Lower leg skin (tissue), 4 donors: ENCODE measurements at regions not wholly inside any gene's neighbourhood (a gene's known extent, or its start where the extent isn't known, plus 50 kb on each side); places are given as distances from the start of the nearest gene placed in this dataset.

ENCODE experiments used
- DNase-seq, 2 donors: peaks; one replicate each; pipeline ENCODE4 v3.0.0-alpha.2; 2019; ENCODE audit warnings: low spot score in 2 of 2
- H3K4me3 ChIP-seq: fragments of 200-600 bp; sonication (generic); 2 replicates; pipeline ENCODE4 v1.5.1; 2017; ENCODE audit warnings: mild to moderate bottlenecking, low read depth; ENCODE audit not compliant: poor library complexity, severe bottlenecking
- CTCF ChIP-seq, 3 donors: fragments of 450-650 bp; IDR thresholded peaks; one replicate each; pipeline ENCODE4 v1.5.1; 2016; ENCODE audit warnings: antibody characterized with exemption in 3 of 3, mild to moderate bottlenecking in 3 of 3, moderate library complexity in 2 of 3
- POLR2A ChIP-seq, 2 donors: fragments of 450-650 bp; IDR thresholded peaks; one replicate each; pipeline ENCODE4 v1.6.1; 2016 to 2017; ENCODE audit warnings: antibody characterized with exemption in 2 of 2, mild to moderate bottlenecking in 1 of 2, moderate library complexity in 1 of 2
- WGBS, 2 donors: methylation state at CpG; one replicate each; pipeline ENCODE4 v1.1.5; 2018; 5-methylcytosine and 5-hydroxymethylcytosine counted together
- intact Hi-C: fragments of 100-400 bp; cut with DNase I; formaldehyde crosslinking; loops from one replicate; pipeline ENCODE4 v1.15.0; 2023; ENCODE audit warnings: low total_unique reads

- TF ChIP-seq CTCF (IDR thresholded peaks at IDR 0.05) (no peak), POLR2A (IDR thresholded peaks at IDR 0.05) (no peak)
- H3K4me3 ChIP-seq = no peak overlapping the region
- no peak for DNase-seq
- WGBS, 2 donors = 83 to 85% methylated on average over 5 of the region's 5 CpGs
- intact Hi-C loops = no loop called here
Observed at GRCh38 chr3:178288074-178288473, 248.2 kb upstream of the KCNMB2 start.

DNA sequence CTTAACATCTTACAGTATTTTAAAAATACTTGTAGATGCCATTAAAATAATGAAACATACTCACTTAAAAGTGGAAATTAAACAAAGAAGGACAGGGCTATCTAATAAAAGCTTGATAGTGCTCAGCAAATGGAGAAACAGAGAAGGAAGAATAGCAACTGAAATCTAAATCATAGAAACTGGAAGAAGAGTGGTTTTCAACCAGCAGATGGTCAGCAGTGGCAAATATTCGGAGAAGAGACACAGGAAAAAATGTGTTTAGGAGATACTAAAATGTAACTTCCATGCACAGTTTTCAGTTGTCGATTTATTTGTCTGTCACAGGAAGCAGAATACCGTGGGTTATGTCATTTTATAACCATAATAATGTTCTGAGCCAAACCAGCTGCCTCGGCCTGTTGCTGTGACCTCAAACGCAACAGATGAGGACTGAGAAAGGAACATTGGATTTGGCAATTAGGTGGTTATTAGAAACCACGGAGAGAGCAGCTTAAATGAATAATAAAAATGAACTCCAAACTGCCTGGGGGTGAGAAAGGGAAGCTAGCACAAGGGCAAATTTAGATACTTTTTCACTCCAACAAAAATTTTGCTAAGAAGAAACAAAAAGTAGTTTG lies 246.6 kb upstream of the KCNMB2 start:
- 30 to 37% methylated on average over 6 of the region's 6 CpGs for WGBS, 2 donors

DNA sequence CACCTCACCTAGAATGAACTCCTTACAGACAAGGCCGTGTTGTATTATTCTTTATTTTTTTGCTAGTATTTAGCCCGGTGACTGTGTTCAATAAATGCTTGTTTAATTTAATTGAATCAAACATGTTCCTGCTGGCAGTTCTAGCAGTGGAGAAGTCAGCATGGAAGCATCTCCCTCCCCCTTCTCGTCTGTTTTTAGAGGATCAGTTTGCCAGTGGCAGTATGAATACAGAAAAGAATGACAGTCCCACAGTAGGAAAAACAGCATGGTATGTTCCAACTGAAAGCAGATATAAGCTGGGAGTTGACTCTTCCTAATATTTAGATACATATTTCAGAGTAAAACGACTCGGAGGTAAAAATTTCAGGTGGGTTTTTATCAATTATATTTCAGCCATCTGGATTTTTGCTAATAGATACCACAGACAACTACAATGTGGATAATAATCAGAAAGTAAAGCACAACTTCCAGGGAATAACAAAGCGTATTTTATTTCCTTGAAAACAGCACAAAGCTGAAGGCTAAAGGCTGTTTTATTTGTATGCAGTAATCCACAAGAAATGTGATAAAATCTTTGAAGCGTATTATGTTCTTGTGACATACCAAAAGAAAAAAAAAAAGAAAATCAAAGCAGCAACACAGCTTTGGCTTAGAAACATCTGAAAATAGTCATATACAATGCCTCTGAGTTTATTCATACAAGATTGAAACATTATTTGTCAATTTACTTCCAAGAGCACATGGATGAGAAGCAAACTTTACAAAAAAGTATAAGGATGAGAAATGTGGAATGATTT lies 244.5 kb upstream of the KCNMB2 start:
- WGBS, 2 donors = 41% methylated on average over 7 of the region's 7 CpGs
- no peak overlapping the region for H3K4me3 ChIP-seq
- DNase-seq = no peak
- no peak for TF ChIP-seq POLR2A (IDR thresholded peaks at IDR 0.05)
- no peak for TF ChIP-seq CTCF (IDR thresholded peaks at IDR 0.05)
- intact Hi-C loops = no loop called here

More for the DNA sequence above, 246.6 kb upstream of the KCNMB2 start:
- no peak for DNase-seq
- H3K4me3 ChIP-seq = no peak overlapping the region
- TF ChIP-seq CTCF (IDR thresholded peaks at IDR 0.05) = no peak
- TF ChIP-seq POLR2A (IDR thresholded peaks at IDR 0.05) = no peak
- intact Hi-C loops = no loop called here

DNA sequence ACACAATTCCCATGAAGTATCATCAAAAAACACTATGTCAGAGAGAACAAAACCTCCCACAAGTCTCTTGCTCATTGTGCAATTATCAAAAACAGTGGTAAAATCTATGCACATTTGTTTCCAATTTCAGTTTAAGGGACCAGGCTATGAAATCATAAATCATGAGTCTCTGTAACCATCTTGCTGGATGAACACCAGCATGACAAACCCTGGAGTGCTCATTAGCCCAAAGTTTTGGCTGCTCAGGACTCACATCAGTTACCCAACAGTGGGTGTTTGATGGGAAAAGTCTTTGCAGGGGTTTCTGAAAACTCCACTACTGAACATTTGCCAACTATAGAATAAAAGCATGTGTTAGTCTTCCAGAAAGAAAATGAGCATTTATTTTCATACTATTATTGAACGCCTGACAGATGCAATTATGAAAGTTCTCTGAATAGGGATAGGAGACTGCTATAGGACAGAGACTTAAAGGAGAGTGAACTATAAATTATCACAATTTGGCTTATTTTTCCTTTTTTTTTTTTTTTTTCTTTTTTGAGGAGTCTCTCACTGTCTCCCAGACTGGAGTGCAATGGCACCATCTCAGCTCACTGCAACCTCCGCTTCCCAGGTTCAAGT lies 240.8 kb upstream of the KCNMB2 start:
- WGBS, 2 donors = 80 to 84% methylated on average over 2 of the region's 2 CpGs
- DNase-seq = peak in 1 of 2 donors; percentile 43
- intact Hi-C loops = no loop called here
- no peak for TF ChIP-seq CTCF (IDR thresholded peaks at IDR 0.05)
- TF ChIP-seq POLR2A (IDR thresholded peaks at IDR 0.05) = no peak
- H3K4me3 ChIP-seq = no peak overlapping the region

DNA sequence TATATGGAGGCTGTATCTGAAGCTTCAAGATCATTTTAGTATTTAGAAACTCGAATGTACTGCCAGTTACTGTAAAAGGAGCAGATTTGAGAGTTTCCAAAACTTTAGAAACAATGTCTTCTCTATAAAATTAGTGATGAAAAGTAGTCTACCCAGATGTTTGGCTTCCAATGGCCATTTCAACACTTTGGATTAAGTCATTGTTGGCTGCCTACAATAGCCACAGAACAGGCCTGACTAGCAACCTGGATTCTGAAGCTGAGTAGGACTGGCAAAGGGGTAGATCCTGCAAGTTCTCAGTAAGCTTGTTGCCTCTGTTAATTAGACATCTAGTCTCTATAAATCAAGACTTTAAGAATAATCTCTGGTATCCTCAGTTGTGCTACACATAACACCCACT lies 239.0 kb upstream of the KCNMB2 start:
- 49 to 62% methylated on average over 1 of the region's 1 CpG for WGBS, 2 donors
- TF ChIP-seq CTCF (IDR thresholded peaks at IDR 0.05) (no peak), POLR2A (IDR thresholded peaks at IDR 0.05) (no peak)
- DNase-seq = peak in 1 of 2 donors; percentile 39
- intact Hi-C loops = no loop called here
- no peak overlapping the region for H3K4me3 ChIP-seq
